Activated naive CD4-positive, alpha-beta T cell treated with anti-CD3 and anti-CD28 coated beads, Interleukin-2, amount 10 ng/mL, durations not matched to agents 7 days and 5 days (primary cell): ENCODE measurements at regions not wholly inside any gene's neighbourhood (a gene's known extent, or its start where the extent isn't known, plus 50 kb on each side); places are given as distances from the start of the nearest gene placed in this dataset.
A peak's percentile ranks its signal among the peaks of the same experiment; 100 is the strongest.

Experiments used
- CTCF ChIA-PET: fragments of 350-600 bp; sonication (Branson Sonifier 250); formaldehyde crosslinking; loops from one replicate; lab custom pipeline; 2021; ENCODE audit warnings: antibody characterized with exemption; lab: Charles Lee
- DNase-seq: peaks from one replicate; pipeline ENCODE4 v3.0.0-alpha.2; 2020
- H3K27ac Mint-ChIP-seq: one replicate; pipeline ENCODE4 v1.8.0; 2021; ENCODE audit warnings: mild to moderate bottlenecking, moderate library complexity, mixed read lengths
- H3K27me3 Mint-ChIP-seq: one replicate; pipeline ENCODE4 v1.8.0; 2021; ENCODE audit warnings: mild to moderate bottlenecking, mixed read lengths
- H3K36me3 Mint-ChIP-seq: one replicate; pipeline ENCODE4 v1.8.0; 2021; ENCODE audit warnings: mixed read lengths
- H3K4me1 Mint-ChIP-seq: one replicate; pipeline ENCODE4 v1.8.0; 2021; ENCODE audit warnings: mixed read lengths
- H3K4me3 Mint-ChIP-seq: one replicate; pipeline ENCODE4 v1.8.0; 2021; ENCODE audit warnings: mild to moderate bottlenecking, moderate library complexity, mixed read lengths
- H3K9me3 Mint-ChIP-seq: one replicate; pipeline ENCODE4 v1.8.0; 2021; ENCODE audit warnings: mixed read lengths

DNA sequence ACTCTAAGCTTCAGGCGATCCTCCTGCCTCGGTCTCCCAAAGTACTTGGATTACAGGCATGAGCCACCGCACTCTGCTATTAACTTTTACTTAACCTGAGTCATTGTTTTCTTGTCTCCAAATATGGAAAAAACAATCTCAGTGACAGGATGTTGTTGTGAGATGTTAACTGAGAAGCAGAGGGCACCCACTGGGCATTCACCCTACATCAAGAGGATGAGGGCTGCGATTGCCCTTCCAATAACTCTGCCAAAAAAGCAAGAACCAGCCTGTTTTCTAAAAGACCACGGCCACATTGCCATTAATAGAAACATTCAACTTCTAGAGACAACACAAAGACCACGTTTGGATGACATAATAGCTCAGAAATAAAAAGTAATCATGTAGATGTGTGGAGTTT is 107.6 kb upstream of the SGK1 start:
- Mint-ChIP-seq H3K4me1 (peaks cover 18% of the 10 kb centered on the region), H3K36me3 (peaks cover 2% of the 10 kb centered on the region), H3K27me3 (peaks cover 3% of the 10 kb centered on the region), H3K4me3 (no peak overlapping the region), H3K27ac (no peak overlapping the region), H3K9me3 (no peaks in the 10 kb centered on the region)
- DNase-seq, result no peak
- CTCF ChIA-PET, result interaction anchor here (1.4 to 2.2 kb wide), 2 partner anchors 8 to 12 kb away, joined by 3 to 8 read pairs; no protein-coding TSS in a partner anchor

DNA sequence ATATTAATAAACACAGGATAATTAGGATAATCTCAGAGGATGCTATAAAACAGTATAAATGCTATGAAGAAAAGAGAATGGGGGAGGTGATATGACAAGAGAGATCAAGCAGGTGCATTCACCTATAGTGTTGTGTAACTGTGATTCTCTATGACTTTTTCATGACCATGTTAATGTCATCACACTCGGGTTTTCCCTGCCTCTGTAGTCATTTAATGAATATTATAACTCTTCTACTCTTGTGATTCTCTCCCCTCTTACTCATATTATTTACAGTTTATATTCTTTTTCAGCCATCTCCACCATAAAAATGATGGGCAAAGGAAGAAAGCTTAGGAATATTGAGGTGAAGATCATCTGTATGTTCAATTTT is 106.9 kb upstream of the SGK1 start:
- DNase-seq, result no peak
- CTCF ChIA-PET, result interaction anchor here (1.0 to 2.2 kb wide), 2 partner anchors 12 to 45 kb away, joined by 4 to 8 read pairs; no protein-coding TSS in a partner anchor
- H3K27me3 Mint-ChIP-seq, result peaks cover 3% of the 10 kb centered on the region
- no peak overlapping the region for H3K27ac Mint-ChIP-seq
- H3K4me1 Mint-ChIP-seq, result peaks cover 18% of the 10 kb centered on the region
- H3K36me3 Mint-ChIP-seq, result peaks cover 2% of the 10 kb centered on the region
- no peaks in the 10 kb centered on the region for H3K9me3 Mint-ChIP-seq
- H3K4me3 Mint-ChIP-seq, result no peak overlapping the region

DNA sequence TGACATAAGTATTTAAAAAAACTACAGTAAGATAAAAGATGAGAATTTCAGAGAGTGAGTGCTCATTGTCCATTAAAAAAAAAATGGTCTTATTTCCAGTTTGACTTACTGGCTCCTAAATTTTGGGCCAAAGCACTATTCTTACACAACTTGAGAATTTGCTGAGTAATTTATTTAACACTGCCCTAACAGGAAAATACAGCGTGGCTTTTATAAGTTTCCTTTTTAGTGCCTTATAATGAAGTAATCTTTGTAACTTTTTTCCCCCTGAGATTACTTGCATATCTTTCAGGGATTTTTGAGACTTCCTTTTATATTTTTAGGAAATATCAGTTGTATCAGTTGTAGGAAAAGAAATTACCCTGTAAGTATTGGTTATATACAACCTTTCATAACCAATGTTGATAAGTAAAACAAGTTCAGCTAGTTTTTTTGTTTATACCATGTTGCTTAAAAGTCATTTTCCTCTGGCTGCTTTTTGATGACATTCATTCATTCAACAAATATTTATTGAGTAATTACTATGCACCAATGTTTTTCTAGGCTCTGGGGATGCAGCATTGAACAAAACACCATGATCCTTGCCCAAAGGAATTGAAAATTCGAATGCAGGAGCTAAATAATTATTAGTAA is 106.4 kb upstream of the SGK1 start:
- Mint-ChIP-seq H3K4me3 (no peak overlapping the region), H3K9me3 (no peaks in the 10 kb centered on the region), H3K36me3 (peaks cover 2% of the 10 kb centered on the region), H3K27me3 (peaks cover 5% of the 10 kb centered on the region), H3K4me1 (peaks cover 18% of the 10 kb centered on the region), H3K27ac (no peak overlapping the region)
- no peak for DNase-seq
- CTCF ChIA-PET, result interaction anchor here (1.0 to 2.2 kb wide), 3 partner anchors 10 to 45 kb away, joined by 3 to 8 read pairs (median 4); no protein-coding TSS in a partner anchor

DNA sequence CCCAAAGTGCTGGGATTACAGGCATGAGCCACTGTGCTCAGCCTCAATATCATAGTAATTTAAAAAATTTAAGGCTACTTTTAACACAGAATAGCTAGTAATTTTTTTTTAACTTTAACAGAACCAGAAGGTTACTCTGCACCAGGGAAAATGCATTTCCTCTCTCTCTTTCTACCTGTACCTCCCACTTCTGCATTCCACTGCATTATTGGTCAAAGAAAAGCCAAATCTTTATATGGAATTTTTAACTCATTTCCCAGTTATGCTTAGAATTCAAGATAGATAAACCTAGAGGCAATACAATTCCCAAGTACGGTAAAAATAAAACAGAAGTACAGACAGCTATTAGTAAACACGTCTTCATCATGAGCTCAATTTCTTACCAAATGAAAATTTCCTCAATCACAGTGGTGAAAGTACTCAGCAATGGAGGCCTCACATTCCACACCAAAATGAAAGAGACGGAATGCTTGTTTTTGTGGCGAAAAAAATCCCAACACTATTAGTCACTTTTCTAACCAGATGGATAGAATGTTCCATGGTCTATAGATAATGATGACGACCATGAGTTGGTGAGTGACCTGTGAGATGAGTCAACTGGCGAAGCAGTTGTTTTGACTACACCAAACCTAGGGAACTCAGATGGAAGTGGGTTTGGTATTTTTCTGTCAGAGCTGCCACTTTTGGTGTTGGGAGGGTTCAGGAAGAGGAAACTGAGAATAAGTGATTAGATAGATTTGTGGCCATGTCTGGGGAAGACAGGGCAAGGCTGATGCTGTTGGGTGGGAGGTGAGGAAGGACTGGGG is 104.7 kb upstream of the SGK1 start:
- Mint-ChIP-seq H3K4me3 (no peak overlapping the region), H3K27me3 (peaks cover 12% of the 10 kb centered on the region), H3K36me3 (peaks cover 2% of the 10 kb centered on the region), H3K4me1 (peaks cover 16% of the 10 kb centered on the region), H3K27ac (no peak overlapping the region), H3K9me3 (no peaks in the 10 kb centered on the region)
- DNase-seq, result no peak
- CTCF ChIA-PET, result no interaction called here

DNA sequence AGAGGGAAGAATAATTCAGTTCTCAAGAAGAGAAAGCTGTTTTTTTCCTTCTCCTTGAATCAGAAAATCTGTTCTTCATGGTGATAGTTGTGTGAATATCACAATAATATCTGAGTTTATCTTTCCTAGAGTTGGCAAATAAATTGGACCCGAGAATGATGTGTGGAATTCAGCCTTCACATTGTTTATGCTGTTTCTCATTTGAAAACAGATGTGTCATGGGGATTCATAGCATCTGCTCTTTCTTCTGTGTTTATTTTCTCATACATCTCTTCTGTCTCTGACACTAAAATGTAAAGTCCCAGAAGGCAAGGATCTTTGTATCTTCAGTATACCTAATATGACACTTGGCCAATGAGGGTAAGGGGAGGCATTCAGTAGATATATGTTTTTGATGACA is 103.6 kb upstream of the SGK1 start:
- H3K27ac Mint-ChIP-seq, result no peak overlapping the region
- CTCF ChIA-PET, result no interaction called here
- peaks cover 18% of the 10 kb centered on the region for H3K4me1 Mint-ChIP-seq
- no peak for DNase-seq
- peaks cover 12% of the 10 kb centered on the region for H3K27me3 Mint-ChIP-seq
- no peaks in the 10 kb centered on the region for H3K9me3 Mint-ChIP-seq
- H3K4me3 Mint-ChIP-seq, result no peak overlapping the region
- H3K36me3 Mint-ChIP-seq, result peaks cover 2% of the 10 kb centered on the region

DNA sequence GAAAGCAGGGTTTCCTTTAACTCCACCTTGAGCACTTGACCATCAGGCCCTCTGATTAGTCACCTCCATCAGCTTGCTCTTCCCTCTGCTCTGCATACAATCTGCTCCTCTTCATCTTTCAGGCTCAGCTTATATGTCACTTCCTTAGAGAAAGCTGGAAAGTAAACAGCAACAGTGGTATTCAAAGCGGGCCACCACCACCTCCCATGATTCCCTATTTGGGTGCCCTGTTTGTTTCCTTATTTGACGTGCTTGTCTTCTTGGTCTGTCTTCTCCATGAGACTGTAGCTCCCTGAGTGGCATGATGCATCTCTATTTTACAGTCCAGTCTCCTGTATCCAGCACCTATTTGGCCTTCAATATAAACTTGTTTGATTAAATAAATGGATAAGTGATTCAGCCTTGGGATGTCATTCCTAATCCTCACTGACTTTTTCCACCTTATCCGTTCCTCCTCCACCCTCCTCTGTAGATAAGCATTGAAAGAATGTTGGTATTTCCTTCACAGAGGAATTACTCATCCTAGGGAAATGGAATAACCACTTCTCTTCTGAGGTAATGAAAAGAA is 102.8 kb upstream of the SGK1 start:
- CTCF ChIA-PET, result interaction anchor here (1.3 kb wide), 1 partner anchor 10 kb away, joined by 4 read pairs; no protein-coding TSS in a partner anchor
- no peak for DNase-seq

DNA sequence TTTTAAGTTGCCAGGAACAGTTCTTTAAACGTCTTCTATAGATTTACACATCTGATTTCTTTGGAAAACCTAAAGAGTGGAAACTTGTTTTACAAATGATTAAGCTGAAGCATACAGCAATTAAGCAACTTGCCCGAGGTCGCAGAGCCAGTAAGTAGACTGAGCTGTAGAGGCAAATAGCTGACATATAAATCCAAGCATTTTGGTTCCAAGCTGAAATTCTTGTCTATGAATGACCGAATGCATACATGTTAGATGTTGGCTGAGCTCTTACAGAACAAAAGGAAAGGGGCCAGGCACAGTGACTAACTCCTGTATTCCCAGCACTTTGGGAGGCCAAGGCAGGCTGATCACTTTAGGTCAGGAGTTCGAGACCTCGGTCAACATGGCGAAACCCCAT is 101.8 kb upstream of the SGK1 start:
- Mint-ChIP-seq H3K36me3 (peaks cover 2% of the 10 kb centered on the region), H3K9me3 (no peaks in the 10 kb centered on the region), H3K27me3 (peaks cover 13% of the 10 kb centered on the region), H3K4me1 (peaks cover 15% of the 10 kb centered on the region), H3K27ac (peak overlapping the region; percentile 15), H3K4me3 (no peak overlapping the region)
- no peak for DNase-seq
- CTCF ChIA-PET, result interaction anchor here (1.3 kb wide), 1 partner anchor 9 kb away, joined by 4 read pairs; no protein-coding TSS in a partner anchor

More for the DNA sequence above, 102.8 kb upstream of the SGK1 start:
- Mint-ChIP-seq H3K27me3 (peaks cover 9% of the 10 kb centered on the region), H3K4me3 (no peak overlapping the region), H3K9me3 (no peaks in the 10 kb centered on the region), H3K27ac (no peak overlapping the region), H3K36me3 (peaks cover 2% of the 10 kb centered on the region), H3K4me1 (peaks cover 14% of the 10 kb centered on the region)

DNA sequence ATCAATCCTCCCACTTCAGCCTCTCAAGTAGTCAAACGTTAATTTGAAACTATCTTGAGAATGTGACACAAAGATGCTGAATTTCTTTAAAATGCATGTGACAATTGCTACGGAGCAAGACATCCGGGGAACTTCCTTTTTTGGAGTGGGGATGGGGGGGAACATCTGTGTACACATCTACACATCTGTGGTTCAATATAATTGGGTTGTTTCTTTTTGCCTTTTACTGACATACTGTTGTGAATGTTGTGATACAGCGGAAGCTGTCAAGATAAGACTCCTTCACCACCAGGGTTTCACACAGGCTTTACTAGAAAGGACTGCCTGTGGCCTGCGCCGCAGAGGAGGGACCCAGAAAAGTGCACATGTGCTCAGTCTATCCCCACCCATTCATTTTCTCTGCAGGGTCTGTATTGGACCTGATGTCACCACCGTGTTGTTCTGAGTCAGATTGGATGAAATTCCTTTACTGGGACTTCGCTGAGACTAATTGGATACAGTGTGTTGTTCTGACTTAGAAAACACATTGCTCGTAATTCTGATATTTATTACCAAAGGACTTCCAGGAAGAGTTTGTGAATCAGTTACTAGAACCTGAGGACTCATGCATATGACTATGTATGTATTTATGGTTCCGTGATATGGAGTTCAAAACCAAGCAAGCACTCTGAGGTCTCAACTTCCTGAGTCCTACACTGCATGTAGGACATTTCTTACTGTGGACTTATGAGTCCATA is 98.7 kb upstream of the SGK1 start:
- DNase-seq, result no peak
- CTCF ChIA-PET, result interaction anchor here (1.5 kb wide), 1 partner anchor 9 kb away, joined by 3 read pairs; no protein-coding TSS in a partner anchor
- Mint-ChIP-seq H3K4me3 (no peak overlapping the region), H3K27ac (peak overlapping the region; percentile 26), H3K4me1 (peaks cover 12% of the 10 kb centered on the region), H3K36me3 (peaks cover 4% of the 10 kb centered on the region), H3K27me3 (peaks cover 19% of the 10 kb centered on the region), H3K9me3 (peaks cover 8% of the 10 kb centered on the region)

DNA sequence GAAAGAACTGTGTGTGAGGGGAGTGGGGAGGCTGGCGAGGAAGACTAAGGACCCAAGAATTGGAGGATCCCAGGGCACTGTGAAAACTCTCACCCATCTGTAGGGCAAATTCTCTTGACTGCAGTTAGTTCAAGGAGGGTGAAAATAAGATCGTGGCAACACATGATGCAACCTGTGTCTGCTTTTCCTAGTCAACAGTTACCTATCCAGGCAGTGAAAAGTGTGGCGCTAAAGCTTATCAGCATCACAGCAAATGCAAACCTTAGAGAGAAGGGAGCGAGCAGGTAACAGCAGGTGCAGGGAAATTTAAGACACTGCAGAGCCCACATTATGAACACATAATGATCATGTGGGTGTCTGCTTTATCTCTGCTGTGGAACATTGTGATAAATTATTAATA is 97.7 kb upstream of the SGK1 start:
- Mint-ChIP-seq H3K36me3 (peaks cover 3% of the 10 kb centered on the region), H3K27ac (no peak overlapping the region), H3K4me1 (peaks cover 12% of the 10 kb centered on the region), H3K27me3 (peaks cover 19% of the 10 kb centered on the region), H3K9me3 (peaks cover 8% of the 10 kb centered on the region), H3K4me3 (no peak overlapping the region)
- no peak for DNase-seq
- CTCF ChIA-PET, result interaction anchor here (0.6 kb wide), 1 partner anchor 34 kb away, joined by 4 read pairs; no protein-coding TSS in a partner anchor

DNA sequence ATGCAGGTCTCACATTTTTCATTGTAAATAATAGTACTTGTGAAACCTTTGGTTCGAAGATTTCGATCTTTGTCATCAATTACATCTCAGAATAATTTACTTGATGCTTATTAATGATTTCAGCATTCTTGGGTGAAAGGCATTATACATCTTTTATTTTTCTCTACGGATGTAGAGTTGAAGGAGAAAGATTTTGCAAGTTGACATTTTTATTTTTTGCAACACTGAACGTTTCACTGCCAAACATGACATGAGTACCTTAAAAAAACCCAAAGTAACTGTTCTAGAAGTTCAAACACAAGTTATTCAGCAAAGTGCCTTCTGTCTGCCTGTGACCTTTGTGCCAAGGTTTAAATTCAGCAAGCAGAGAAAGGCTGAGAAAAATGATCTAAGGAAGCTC is 97.3 kb upstream of the SGK1 start:
- H3K4me3 Mint-ChIP-seq, result no peak overlapping the region
- peaks cover 8% of the 10 kb centered on the region for H3K9me3 Mint-ChIP-seq
- peaks cover 12% of the 10 kb centered on the region for H3K4me1 Mint-ChIP-seq
- H3K27ac Mint-ChIP-seq, result no peak overlapping the region
- CTCF ChIA-PET, result no interaction called here
- peaks cover 19% of the 10 kb centered on the region for H3K27me3 Mint-ChIP-seq
- peaks cover 2% of the 10 kb centered on the region for H3K36me3 Mint-ChIP-seq
- no peak for DNase-seq

DNA sequence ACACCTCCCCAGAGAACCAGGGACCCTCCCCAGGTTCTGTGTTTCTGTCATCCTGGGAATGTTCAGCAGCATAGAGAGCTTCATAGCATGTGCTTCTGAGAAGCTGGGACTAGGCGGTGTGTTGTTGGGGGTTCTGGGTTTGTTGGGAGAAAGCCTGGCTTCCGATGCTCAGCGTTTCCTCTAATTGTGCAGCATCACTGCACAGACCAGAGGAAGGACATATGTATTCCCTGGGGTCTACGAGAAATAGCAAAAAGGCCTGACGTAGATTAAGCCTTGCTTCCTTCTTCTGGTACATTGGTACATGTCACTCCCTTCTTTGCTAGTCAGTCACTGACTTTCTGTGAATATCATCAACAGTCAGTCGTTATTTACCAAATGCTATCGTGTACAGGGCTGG is 96.9 kb upstream of the SGK1 start:
- H3K4me3 Mint-ChIP-seq, result no peak overlapping the region
- H3K27me3 Mint-ChIP-seq, result peaks cover 19% of the 10 kb centered on the region
- H3K9me3 Mint-ChIP-seq, result peaks cover 8% of the 10 kb centered on the region
- H3K4me1 Mint-ChIP-seq, result peaks cover 12% of the 10 kb centered on the region
- DNase-seq, result no peak
- H3K27ac Mint-ChIP-seq, result no peak overlapping the region
- CTCF ChIA-PET, result interaction anchor here (1.0 kb wide), 1 partner anchor 9 kb away, joined by 3 read pairs; no protein-coding TSS in a partner anchor
- H3K36me3 Mint-ChIP-seq, result peaks cover 2% of the 10 kb centered on the region

DNA sequence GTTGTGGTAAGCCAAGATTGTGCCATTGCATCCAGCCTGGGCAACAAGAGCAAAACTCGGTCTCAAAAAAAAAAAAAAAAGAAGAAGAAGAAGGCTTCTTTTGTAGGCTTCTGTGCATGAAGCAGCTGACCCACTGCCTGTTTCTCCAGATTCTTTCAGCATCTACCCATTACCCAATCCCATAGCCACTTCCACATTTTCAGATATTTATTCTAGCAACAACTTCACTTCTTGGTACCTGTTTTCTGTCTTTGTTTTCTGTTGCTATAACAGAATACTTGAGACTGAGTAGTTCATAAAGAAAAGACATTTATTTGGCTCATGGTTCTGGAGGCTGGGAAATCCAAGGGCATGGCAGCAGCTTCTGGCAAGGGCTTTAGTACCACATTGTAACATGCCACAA is 95.3 kb upstream of the SGK1 start:
- Mint-ChIP-seq H3K27me3 (peaks cover 10% of the 10 kb centered on the region), H3K27ac (no peak overlapping the region), H3K4me1 (peaks cover 12% of the 10 kb centered on the region), H3K4me3 (no peak overlapping the region), H3K36me3 (peaks cover 2% of the 10 kb centered on the region), H3K9me3 (peaks cover 8% of the 10 kb centered on the region)
- CTCF ChIA-PET, result interaction anchor here (0.8 kb wide), 1 partner anchor 9 kb away, joined by 3 read pairs; no protein-coding TSS in a partner anchor
- DNase-seq, result no peak

DNA sequence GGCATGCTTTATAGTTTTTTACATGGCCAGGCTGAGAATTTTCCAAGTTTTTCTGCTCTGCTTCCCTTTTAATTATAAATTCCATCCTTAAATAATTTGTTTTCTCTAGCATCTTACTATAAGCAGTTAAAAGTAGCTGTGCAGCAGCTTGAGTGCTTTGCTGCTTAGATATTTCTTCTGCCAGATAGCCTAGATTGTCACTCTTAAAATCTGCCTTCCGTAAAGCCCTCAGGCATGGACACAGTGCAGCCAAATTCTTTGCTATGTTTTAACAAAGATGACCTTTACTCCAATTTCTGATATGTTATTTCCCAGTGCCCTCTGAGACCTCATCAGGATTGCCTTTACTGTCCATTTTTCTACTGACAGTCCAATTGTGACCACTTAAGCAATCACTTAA is 92.6 kb upstream of the SGK1 start:
- Mint-ChIP-seq H3K4me3 (no peak overlapping the region), H3K36me3 (peaks cover 2% of the 10 kb centered on the region), H3K27me3 (peaks cover 10% of the 10 kb centered on the region), H3K9me3 (peaks cover 8% of the 10 kb centered on the region), H3K27ac (no peak overlapping the region), H3K4me1 (peaks cover 4% of the 10 kb centered on the region)
- DNase-seq, result no peak
- CTCF ChIA-PET, result interaction anchor here (0.7 kb wide), 1 partner anchor 10 kb away, joined by 4 read pairs; no protein-coding TSS in a partner anchor
